ENCODE measurements at regions not wholly inside any gene's neighbourhood (a gene's known extent, or its start where the extent isn't known, plus 50 kb on each side); places are given as distances from the start of the nearest gene placed in this dataset.

DNA sequence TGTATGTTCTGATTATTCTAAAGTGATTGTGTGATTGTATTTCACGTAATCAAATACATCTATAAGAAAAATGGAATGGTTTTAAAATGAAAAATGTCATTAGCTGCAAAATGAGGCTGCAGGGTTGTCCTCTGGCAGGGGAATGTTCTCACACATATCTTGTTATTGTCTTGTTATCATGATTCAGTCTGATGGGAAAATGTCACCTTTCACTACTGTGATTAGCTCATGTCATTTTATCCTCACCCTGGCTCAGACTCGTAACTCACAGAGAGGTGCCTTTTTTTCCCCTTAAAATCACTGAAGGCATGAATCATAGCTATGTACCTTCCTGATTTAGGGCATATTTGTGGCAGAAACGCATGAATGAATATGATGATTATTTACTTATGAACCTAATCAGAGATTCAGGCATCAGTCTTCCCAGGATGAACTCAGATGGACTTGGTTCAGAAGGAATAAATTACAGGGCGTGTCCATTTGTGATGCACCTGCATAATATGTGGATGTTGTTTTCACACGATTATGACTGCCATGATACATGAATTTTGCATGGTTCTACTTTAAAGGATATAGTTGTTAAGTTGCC, 1339.2 kb downstream of the AACS start:
- Histone ChIP-seq H3K23ac (ENCODE audit: insufficient read length) (no peak overlapping the region), H2BK20ac (ENCODE audit: low read length) (no peak overlapping the region), H3K4me2 (ENCODE audit: insufficient read depth in 1 of 2, low read depth in 2 of 2, low read length in 2 of 2) (no peak overlapping the region), H3K27ac (ENCODE audit: low read depth, low read length) (no peak overlapping the region), H3K14ac (ENCODE audit: insufficient read length) (no peak overlapping the region), H3K4ac (replicated peaks; ENCODE audit: insufficient read length, low read depth, low read length) (no peak overlapping the region), H3K36me3 (ENCODE audit: control insufficient read depth in 2 of 4, insufficient read depth in 4 of 4, low read length in 3 of 4) (no peaks in the 10 kb centered on the region), H3K56ac (replicated peaks; ENCODE audit: insufficient read length, low read depth, low read length) (no peak overlapping the region), H2BK5ac (ENCODE audit: low read depth, low read length) (no peak overlapping the region), H2AK5ac (ENCODE audit: low read depth, low read length) (no peak overlapping the region), H3K23me2 (ENCODE audit: low read depth, low read length) (no peaks in the 10 kb centered on the region), H3K79me1 (ENCODE audit: low read depth, low read length) (no peaks in the 10 kb centered on the region), H4K5ac (ENCODE audit: insufficient read length, low read depth, low read length) (no peak overlapping the region), H2BK12ac (ENCODE audit: low read depth, low read length) (no peak overlapping the region), H2BK120ac (replicated peaks; ENCODE audit: low read depth, low read length) (no peak overlapping the region), H3K4me1 (replicated peaks in 1 of 4; ENCODE audit: control insufficient read depth in 3 of 4, insufficient read depth in 4 of 4, low read length in 3 of 4) (no peaks in the 10 kb centered on the region), H2AFZ (ENCODE audit: low read length) (no peak overlapping the region), H4K91ac (replicated peaks; ENCODE audit: insufficient read length, low read length) (no peak overlapping the region), H3K9ac (replicated peaks in 1 of 4; ENCODE audit: extremely low read depth in 1 of 4, low read depth in 3 of 4, low read length in 3 of 4) (no peak overlapping the region), H4K8ac (ENCODE audit: extremely low read depth, insufficient read depth, low read length) (no peak overlapping the region), H2BK15ac (ENCODE audit: low read length) (no peak overlapping the region), H4K20me1 (replicated peaks in 1 of 2; ENCODE audit: control insufficient read depth in 1 of 2, insufficient read depth in 2 of 2, low read length in 2 of 2) (no peaks in the 10 kb centered on the region), H3K4me3 (ENCODE audit: extremely low read depth in 1 of 4, insufficient read depth in 2 of 4, low read depth in 3 of 4, low read length in 4 of 4) (no peak overlapping the region), H3K9me3 (ENCODE audit: insufficient read depth in 2 of 2, low read depth in 1 of 2, low read length in 1 of 2) (peaks cover 0 to 4% of the 10 kb centered on the region in 2 experiments; a peak in 1 of 4 replicates), H3K79me2 (ENCODE audit: control insufficient read depth in 1 of 2, insufficient read depth in 2 of 2, low read length in 2 of 2) (no peaks in the 10 kb centered on the region), H3K27me3 (replicated peaks in 1 of 4; ENCODE audit: control insufficient read depth in 3 of 4, extremely low read depth in 1 of 4, insufficient read depth in 3 of 4, low read length in 3 of 4) (no peaks in the 10 kb centered on the region), H3K18ac (ENCODE audit: extremely low read depth, low read length) (no peak overlapping the region)
- 84% methylated on average over 5 of the region's 5 CpGs; no CpG with 5 or more reads in 1 of the 2 experiments for WGBS, 2 experiments (ENCODE audit: extremely low coverage in 1 of 2, insufficient coverage in 1 of 2, insufficient read length in 1 of 2, insufficient replicate concordance in 2 of 2, low coverage in 1 of 2, low lambda C conversion rate in 2 of 2, missing lambda C conversion rate in 1 of 2)
- FAIRE-seq (no peak), DNase-seq (ENCODE audit: low read depth in 1 of 2, low spot score in 2 of 2) (no peak)
- ChIA-PET POLR2A (ENCODE audit: partially characterized antibody) (no interaction called here), CTCF (ENCODE audit: partially characterized antibody) (no interaction called here)
- TF ChIP-seq ASH2L (IDR thresholded peaks at IDR 0.05; ENCODE audit: low read length) (no peak), SIN3A (conservative IDR thresholded peaks at IDR 0.05 in 1 of 2, IDR thresholded peaks at IDR 0.05 in 1 of 2; ENCODE audit: low read depth in 1 of 2, low read length in 2 of 2) (no peak), CTBP2 (IDR thresholded peaks at IDR 0.05; ENCODE audit: borderline replicate concordance, insufficient read depth, insufficient read length, low read length) (no peak), SUZ12 (IDR thresholded peaks at IDR 0.05; ENCODE audit: low read length) (no peak), SRF (IDR thresholded peaks at IDR 0.05; ENCODE audit: low read depth, low read length) (no peak), KDM5A (IDR thresholded peaks at IDR 0.05; ENCODE audit: low read length) (no peak), TEAD4 (IDR thresholded peaks at IDR 0.05; ENCODE audit: low read depth, low read length) (no peak), HDAC2 (IDR thresholded peaks at IDR 0.05; ENCODE audit: borderline replicate concordance in 1 of 2, low read depth in 2 of 2, low read length in 2 of 2) (no peak), FOSL1 (IDR thresholded peaks at IDR 0.05; ENCODE audit: insufficient read depth, low read depth, low read length) (no peak), MAFK (IDR thresholded peaks at IDR 0.05; ENCODE audit: low read depth, low read length) (no peak), TBP (IDR thresholded peaks at IDR 0.05; ENCODE audit: low read depth, low read length) (no peak)
- TF ChIP-seq, protein P1, sequence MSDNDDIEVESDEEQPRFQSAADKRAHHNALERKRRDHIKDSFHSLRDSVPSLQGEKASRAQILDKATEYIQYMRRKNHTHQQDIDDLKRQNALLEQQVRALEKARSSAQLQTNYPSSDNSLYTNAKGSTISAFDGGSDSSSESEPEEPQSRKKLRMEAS (IDR thresholded peaks at IDR 0.05) = no peak
- TF ChIP-seq, protein P2, sequence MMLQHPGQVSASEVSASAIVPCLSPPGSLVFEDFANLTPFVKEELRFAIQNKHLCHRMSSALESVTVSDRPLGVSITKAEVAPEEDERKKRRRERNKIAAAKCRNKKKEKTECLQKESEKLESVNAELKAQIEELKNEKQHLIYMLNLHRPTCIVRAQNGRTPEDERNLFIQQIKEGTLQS (IDR thresholded peaks at IDR 0.05; ENCODE audit: insufficient read depth, low read depth, low read length) = no peak
